HCT116 (cell line): ENCODE measurements at regions not wholly inside any gene's neighbourhood (a gene's known extent, or its start where the extent isn't known, plus 50 kb on each side); places are given as distances from the start of the nearest gene placed in this dataset.
A peak's percentile ranks its signal among the peaks of the same experiment; 100 is the strongest.

Experiments used
- ATAC-seq: fragments of 200-7000 bp; cut with Tn5 transposase; 2 replicates; pipeline ENCODE4 v1.9.1; 2020; ENCODE audit warnings: mild to moderate bottlenecking, moderate library complexity
- BruUV-seq: library from RNA; stranded (reverse); fragments of 400-500 nt; replicated peaks from 2 replicates; lab custom pipeline; 2021; lab: Mats Ljungman, UMichigan
- CTCF ChIA-PET: fragments of 300-600 bp; sonication (Branson Sonifier 250); formaldehyde crosslinking; loops from one replicate; lab custom pipeline; 2021; ENCODE audit warnings: antibody characterized with exemption; lab: Charles Lee
- POLR2A ChIA-PET: fragments of 300-600, 350-600 bp; sonication (Branson Sonifier 250); formaldehyde crosslinking; loops from one replicate; lab custom pipeline; 2021; ENCODE audit warnings: antibody characterized with exemption; lab: Charles Lee
- RAD21 ChIA-PET, 2 experiments: fragments of 300-600 bp; sonication (Branson Sonifier 250); formaldehyde crosslinking; loops; one replicate each; lab custom pipeline; 2023; ENCODE audit warnings: low total read pairs in 2 of 2; ENCODE audit not compliant: uncharacterized antibody in 2 of 2, unreplicated experiment in 2 of 2, low non-redundant PET in 1 of 2; lab: Charles Lee
- DNase-seq: peaks from one replicate; pipeline ENCODE4 v3.0.0-alpha.2; 2010; ENCODE audit warnings: low read depth, low spot score
- H2AFZ ChIP-seq: fragments of 200-600 bp; shearing (Covaris generic), sonication (generic); 2 replicates; pipeline ENCODE4 v1.6.1; 2017; ENCODE audit warnings: low read depth, mixed run types, mixed read lengths, antibody characterized with exemption, low read length; ENCODE audit not compliant: poor library complexity, severe bottlenecking
- H3K27ac ChIP-seq: 2 replicates; pipeline ENCODE4 v1.5.1; 2012; ENCODE audit warnings: low read depth, low read length
- H3K27me3 ChIP-seq: fragments of 200-600 bp; sonication (generic); 2 replicates; pipeline ENCODE4 v1.6.1; 2016; ENCODE audit warnings: mixed run types, low read length, mixed read lengths; ENCODE audit not compliant: insufficient read depth
- H3K36me3 ChIP-seq, 2 experiments: fragments of 200-500 bp in 1 of 2; fragments of 200-600 bp in 1 of 2; sonication (Bioruptor generic) in 1 of 2; sonication (generic) in 1 of 2; 2 replicates each; pipeline versions ENCODE4 v1.5.1 to v1.6.1; 2014 to 2016; ENCODE audit warnings: low read length in 2 of 2, inconsistent platforms in 1 of 2, mixed read lengths in 1 of 2, mixed run types in 1 of 2; ENCODE audit not compliant: insufficient read depth in 2 of 2, control insufficient read depth in 1 of 2
- H3K4me1 ChIP-seq, 2 experiments: fragments of 200-600 bp in 1 of 2; sonication (generic) in 1 of 2; 2 replicates each; pipeline versions ENCODE4 v1.5.1 to v1.6.1; 2012 to 2017; ENCODE audit warnings: low read length in 2 of 2, inconsistent platforms in 1 of 2, mild to moderate bottlenecking in 1 of 2, mixed read lengths in 1 of 2, mixed run types in 1 of 2, moderate library complexity in 1 of 2; ENCODE audit not compliant: insufficient read depth in 2 of 2, control insufficient read depth in 1 of 2
- H3K4me2 ChIP-seq: fragments of 200-600 bp; sonication (generic); 2 replicates; pipeline ENCODE4 v1.6.1; 2017; ENCODE audit warnings: mixed run types, low read length, mixed read lengths
- H3K4me3 ChIP-seq, 2 experiments: fragments of 200-600 bp in 1 of 2; sonication (generic) in 1 of 2; replicated peaks in 1 of 2; 2 replicates each; pipeline ENCODE4 v1.5.1; 2011 to 2016; ENCODE audit warnings: low read length in 2 of 2, control low read depth in 1 of 2, low read depth in 1 of 2, mild to moderate bottlenecking in 1 of 2, mixed read lengths in 1 of 2, mixed run types in 1 of 2
- H3K79me2 ChIP-seq: fragments of 200-600 bp; sonication (generic); 2 replicates; pipeline ENCODE4 v1.6.1; 2017; ENCODE audit warnings: mild to moderate bottlenecking, mixed run types, low read length, moderate library complexity, mixed read lengths; ENCODE audit not compliant: insufficient read depth
- H3K9ac ChIP-seq: fragments of 200-600 bp; sonication (generic); 2 replicates; pipeline ENCODE4 v1.6.1; 2016; ENCODE audit warnings: low read length, mixed read lengths
- H3K9me2 ChIP-seq: fragments of 200-600 bp; sonication (generic), shearing (Covaris generic); 2 replicates; pipeline ENCODE4 v1.6.1; 2017; ENCODE audit warnings: mixed run types, mild to moderate bottlenecking, moderate library complexity; ENCODE audit not compliant: insufficient read depth
- H3K9me3 ChIP-seq, 2 experiments: fragments of 200-500 bp in 1 of 2; fragments of 200-600 bp in 1 of 2; sonication (Bioruptor generic) in 1 of 2; sonication (generic) in 1 of 2; 2 replicates each; pipeline ENCODE4 v1.6.1; 2014 to 2017; ENCODE audit warnings: low read length in 2 of 2, mixed read lengths in 2 of 2, inconsistent platforms in 1 of 2, low read depth in 1 of 2, mild to moderate bottlenecking in 1 of 2, mixed run types in 1 of 2, moderate library complexity in 1 of 2; ENCODE audit not compliant: control insufficient read depth in 1 of 2, insufficient read depth in 1 of 2
- H4K20me1 ChIP-seq: fragments of 200-600 bp; sonication (generic), shearing (Covaris generic); 2 replicates; pipeline ENCODE4 v1.6.1; 2017; ENCODE audit warnings: mixed run types, mild to moderate bottlenecking, moderate library complexity; ENCODE audit not compliant: insufficient read depth
- CTCF ChIP-seq, 3 experiments: fragments of 200-600 bp in 1 of 3; sonication (generic) in 1 of 3; IDR thresholded peaks in 2 of 3; conservative IDR thresholded peaks in 1 of 3; 2 replicates each; pipeline ENCODE4 v1.5.1; 2012 to 2017; ENCODE audit warnings: low read depth in 2 of 3, low read length in 2 of 3, antibody characterized with exemption in 1 of 3, borderline replicate concordance in 1 of 3, control low read depth in 1 of 3, mild to moderate bottlenecking in 1 of 3, mixed read lengths in 1 of 3, mixed run types in 1 of 3, moderate library complexity in 1 of 3; ENCODE audit not compliant: insufficient read depth in 1 of 3
- EGR1 ChIP-seq: IDR thresholded peaks from 2 replicates; pipeline ENCODE4 v1.6.1; 2012; ENCODE audit warnings: low read depth
- EZH2phosphoT487 ChIP-seq: fragments of 200-600 bp; IDR thresholded peaks from 2 replicates; pipeline ENCODE4 v1.6.1; 2018; ENCODE audit warnings: antibody characterized with exemption, borderline replicate concordance
- POLR2AphosphoS5 ChIP-seq: IDR thresholded peaks from 2 replicates; pipeline ENCODE4 v1.6.1; 2011; ENCODE audit warnings: mild to moderate bottlenecking, low read depth, low read length, moderate library complexity
- RAD21 ChIP-seq: IDR thresholded peaks from 2 replicates; pipeline ENCODE4 v1.6.1; 2012; ENCODE audit warnings: low read depth, mild to moderate bottlenecking
- ZFX ChIP-seq: fragments of 450-650 bp; IDR thresholded peaks from 2 replicates; pipeline ENCODE4 v1.6.1; 2017
- intact Hi-C: fragments of 100-400 bp; cut with micrococcal nuclease; formaldehyde crosslinking; loops from 2 replicates; pipeline ENCODE4 v1.10.0; 2022
- TF ChIP-seq, protein P1 (sequence below): IDR thresholded peaks from 2 replicates; pipeline ENCODE4 v1.6.1; 2012

DNA sequence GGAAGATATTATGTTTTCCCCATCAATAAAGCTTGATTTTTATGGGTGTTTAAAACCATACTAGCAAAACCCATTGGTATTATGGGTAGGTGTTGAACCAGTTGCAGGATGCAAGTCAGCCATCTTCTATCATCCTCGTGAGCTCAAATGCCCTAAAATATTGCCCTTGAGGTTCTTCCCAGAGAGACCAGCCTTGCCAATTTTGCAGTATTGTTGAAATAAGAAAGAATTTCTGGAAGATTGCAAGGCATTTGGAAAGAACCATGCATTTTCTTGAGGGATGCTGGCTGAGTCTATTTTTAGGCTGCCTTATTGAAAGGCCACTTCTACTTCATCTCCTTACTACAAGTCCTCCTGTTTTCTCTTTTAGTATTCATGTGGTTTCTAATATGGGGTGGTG is 60.9 kb upstream of the SOD3 start:
- POLR2A ChIA-PET = no interaction called here
- no peak overlapping the region for H3K9ac ChIP-seq
- H3K9me2 ChIP-seq = no peaks in the 10 kb centered on the region
- ATAC-seq = no peak
- RAD21 ChIA-PET = no interaction called here
- H3K9me3 ChIP-seq = no peaks in the 10 kb centered on the region
- no peaks in the 10 kb centered on the region for H3K79me2 ChIP-seq
- no peak for DNase-seq
- TF ChIP-seq EZH2phosphoT487 (no peak), EGR1 (no peak), POLR2AphosphoS5 (no peak)
- TF ChIP-seq, protein P1, sequence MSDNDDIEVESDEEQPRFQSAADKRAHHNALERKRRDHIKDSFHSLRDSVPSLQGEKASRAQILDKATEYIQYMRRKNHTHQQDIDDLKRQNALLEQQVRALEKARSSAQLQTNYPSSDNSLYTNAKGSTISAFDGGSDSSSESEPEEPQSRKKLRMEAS = no peak
- TF ChIP-seq, all 23 proteins: peak for 0
- Histone ChIP-seq H4K20me1 (no peaks in the 10 kb centered on the region), H3K4me2 (no peak overlapping the region), H3K4me3 (no peak overlapping the region), H3K36me3 (no peaks in the 10 kb centered on the region), H3K27ac (no peak overlapping the region), H2AFZ (no peak overlapping the region), H3K4me1 (no peaks in the 10 kb centered on the region), H3K27me3 (no peaks in the 10 kb centered on the region)
- BruUV-seq = no TSS peak
- CTCF ChIA-PET = no interaction called here
- intact Hi-C loops = no loop called here

DNA sequence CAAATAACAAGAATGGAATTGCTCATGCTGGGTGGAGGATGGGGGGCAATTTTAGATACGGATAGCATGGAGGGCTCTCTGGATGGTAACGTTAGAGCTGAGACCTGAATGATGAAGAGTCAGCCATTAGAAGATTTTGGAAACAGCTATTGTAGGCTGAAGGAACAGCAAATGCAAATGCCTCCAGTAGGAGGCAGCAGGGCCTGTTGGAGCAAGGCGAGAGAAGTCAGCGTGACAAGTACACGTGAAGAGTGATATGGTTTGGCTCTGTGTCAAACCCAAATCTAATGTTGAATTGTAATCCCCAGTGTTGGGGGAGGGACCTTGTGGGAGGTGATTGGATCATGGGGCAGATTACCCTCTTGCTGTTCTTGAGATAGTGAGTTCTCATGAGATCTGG is 59.3 kb upstream of the SOD3 start:
- Histone ChIP-seq H3K4me1 (no peaks in the 10 kb centered on the region), H3K9ac (no peak overlapping the region), H3K4me2 (no peak overlapping the region), H3K79me2 (no peaks in the 10 kb centered on the region), H3K36me3 (no peaks in the 10 kb centered on the region), H2AFZ (no peak overlapping the region), H3K4me3 (no peak overlapping the region), H3K27me3 (no peaks in the 10 kb centered on the region), H3K9me3 (no peaks in the 10 kb centered on the region), H3K27ac (no peak overlapping the region), H4K20me1 (no peaks in the 10 kb centered on the region), H3K9me2 (no peaks in the 10 kb centered on the region)
- intact Hi-C loops = no loop called here
- ChIA-PET POLR2A (no interaction called here), CTCF (interaction anchor here (1.4 kb wide), 1 partner anchor 244 kb away, joined by 6 read pairs; no protein-coding TSS in a partner anchor), RAD21 (no interaction called here)
- TF ChIP-seq, protein P1 = no peak
- TF ChIP-seq CTCF (IDR thresholded peaks at IDR 0.05 in 2 of 3, conservative IDR thresholded peaks at IDR 0.05 in 1 of 3; ENCODE audit: borderline replicate concordance in 1 of 3, insufficient read depth in 1 of 3, low read depth in 2 of 3, low read length in 2 of 3) (peak; percentile 33 to 53 (median 51); a peak in 5 of 6 replicates), RAD21 (peak; percentile 54), ZFX (no peak)
- DNase-seq = peak; percentile 27
- no TSS peak for BruUV-seq
- ATAC-seq = peak; percentile 74
